ENCODE measurements at regions not wholly inside any gene's neighbourhood (a gene's known extent, or its start where the extent isn't known, plus 50 kb on each side); places are given as distances from the start of the nearest gene placed in this dataset.

- H3K27me3 ChIP-seq (ENCODE audit: control insufficient read depth, insufficient read depth, low read length): no peaks in the 10 kb centered on the region
- no peak overlapping the region for H3K4me3 ChIP-seq (ENCODE audit: insufficient read depth, low read depth, low read length)
- no peak for DNase-seq
- H3K36me3 ChIP-seq (replicated peaks; ENCODE audit: control insufficient read depth, insufficient read depth, low read length): no peaks in the 10 kb centered on the region
Observed at GRCh38 chr7:25615593-25615992, 387.3 kb upstream of the NPVF start.

DNA sequence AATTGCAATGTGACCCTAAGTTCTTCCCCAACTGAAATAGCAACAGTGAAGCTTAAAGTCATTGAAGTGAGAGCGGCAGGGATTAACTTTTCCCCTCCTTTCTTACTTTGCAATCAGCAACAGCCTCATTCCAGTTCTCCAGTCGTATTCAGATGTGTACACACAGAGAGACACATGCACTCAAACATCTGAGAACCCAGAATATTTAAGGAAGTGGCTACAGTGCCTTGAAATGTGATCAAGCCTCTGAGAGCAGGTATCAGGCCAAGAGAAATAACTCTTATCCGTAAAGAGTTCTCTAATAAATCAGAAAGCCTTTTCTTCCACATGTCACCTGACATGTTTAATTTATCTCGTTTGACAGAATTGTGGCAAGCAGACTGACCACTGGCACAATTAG lies 388.9 kb upstream of the NPVF start:
- Histone ChIP-seq H3K4me3 (ENCODE audit: insufficient read depth, low read depth, low read length) (no peak overlapping the region), H3K27me3 (ENCODE audit: control insufficient read depth, insufficient read depth, low read length) (no peaks in the 10 kb centered on the region), H3K36me3 (replicated peaks; ENCODE audit: control insufficient read depth, insufficient read depth, low read length) (no peaks in the 10 kb centered on the region)
- no peak for DNase-seq

DNA sequence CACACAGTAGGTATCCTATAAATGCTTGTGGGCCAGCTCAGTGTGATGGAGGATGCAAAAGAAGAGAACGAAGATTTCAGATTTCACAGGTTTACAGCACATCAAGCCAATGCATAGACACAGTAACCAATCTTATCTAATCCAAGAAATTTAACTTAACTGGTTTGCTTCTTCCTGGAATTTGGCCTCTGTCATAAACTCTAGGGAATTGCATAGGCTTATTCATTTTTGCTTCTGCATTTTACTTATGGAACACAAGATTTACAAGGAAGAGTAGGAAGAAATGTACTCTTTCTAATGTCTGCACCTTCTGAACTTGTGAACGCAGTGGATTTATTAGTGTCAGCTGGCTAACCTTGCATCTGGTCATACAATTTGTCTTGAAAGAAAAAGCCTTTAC lies 389.4 kb upstream of the NPVF start:
- DNase-seq: no peak
- Histone ChIP-seq H3K36me3 (replicated peaks; ENCODE audit: control insufficient read depth, insufficient read depth, low read length) (no peaks in the 10 kb centered on the region), H3K4me3 (ENCODE audit: insufficient read depth, low read depth, low read length) (no peak overlapping the region), H3K27me3 (ENCODE audit: control insufficient read depth, insufficient read depth, low read length) (no peaks in the 10 kb centered on the region)

DNA sequence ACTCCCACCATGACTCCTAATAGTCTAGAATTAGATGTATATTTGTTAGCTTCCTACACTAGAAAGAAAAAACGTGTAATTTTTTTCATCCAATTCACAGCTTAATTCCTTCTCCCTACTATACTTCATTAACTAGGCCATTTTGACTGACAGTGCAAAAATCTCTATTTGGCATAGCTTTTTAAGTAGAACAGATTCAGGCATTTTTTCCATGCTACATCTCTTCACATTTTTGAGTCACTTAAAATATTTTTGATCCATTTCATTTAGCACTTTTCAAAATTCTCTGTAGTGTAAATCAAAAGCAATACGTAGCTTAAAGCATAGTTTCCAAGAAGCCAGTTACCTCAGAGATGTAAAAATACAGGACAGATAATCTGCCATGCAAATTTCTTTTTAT lies 391.1 kb upstream of the NPVF start:
- Histone ChIP-seq H3K36me3 (replicated peaks; ENCODE audit: control insufficient read depth, insufficient read depth, low read length) (no peaks in the 10 kb centered on the region), H3K27me3 (ENCODE audit: control insufficient read depth, insufficient read depth, low read length) (no peaks in the 10 kb centered on the region), H3K4me3 (ENCODE audit: insufficient read depth, low read depth, low read length) (no peak overlapping the region)
- no peak for DNase-seq

GRCh38 chr7:25619963-25620799 lies 391.9 kb upstream of the NPVF start:
- H3K4me3 ChIP-seq (ENCODE audit: insufficient read depth, low read depth, low read length): no peak overlapping the region
- H3K27me3 ChIP-seq (ENCODE audit: control insufficient read depth, insufficient read depth, low read length): no peaks in the 10 kb centered on the region
- no peak for DNase-seq

GRCh38 chr7:25621993-25622392 lies 393.7 kb upstream of the NPVF start:
- Histone ChIP-seq H3K27me3 (ENCODE audit: control insufficient read depth, insufficient read depth, low read length) (no peaks in the 10 kb centered on the region), H3K36me3 (replicated peaks; ENCODE audit: control insufficient read depth, insufficient read depth, low read length) (no peaks in the 10 kb centered on the region), H3K4me3 (ENCODE audit: insufficient read depth, low read depth, low read length) (no peak overlapping the region)
- no peak for DNase-seq

More at GRCh38 chr7:25619963-25620799, 391.9 kb upstream of the NPVF start:
- H3K36me3 ChIP-seq (replicated peaks; ENCODE audit: control insufficient read depth, insufficient read depth, low read length): no peaks in the 10 kb centered on the region

DNA sequence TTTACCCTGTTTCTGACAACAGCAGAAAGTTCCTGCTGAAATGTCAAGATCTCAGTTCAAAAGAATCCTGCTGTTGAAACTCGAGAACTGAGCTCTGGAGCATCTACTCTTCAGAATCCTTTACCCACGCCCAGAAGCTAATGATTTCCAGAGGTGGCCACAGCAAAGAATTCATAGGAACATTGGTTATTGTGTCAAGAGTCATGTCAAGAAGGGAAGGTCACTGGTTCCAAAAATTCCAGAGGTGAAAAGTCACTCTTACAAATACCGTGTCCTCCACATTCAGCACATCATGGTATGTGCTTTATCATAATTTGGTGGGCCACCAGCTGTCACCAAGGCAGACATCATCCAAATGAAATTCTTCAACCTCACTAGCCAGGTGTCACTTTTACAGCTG lies 394.4 kb upstream of the NPVF start:
- no peak overlapping the region for H3K4me3 ChIP-seq (ENCODE audit: insufficient read depth, low read depth, low read length)
- no peaks in the 10 kb centered on the region for H3K36me3 ChIP-seq (replicated peaks; ENCODE audit: control insufficient read depth, insufficient read depth, low read length)
- no peaks in the 10 kb centered on the region for H3K27me3 ChIP-seq (ENCODE audit: control insufficient read depth, insufficient read depth, low read length)
- no peak for DNase-seq

DNA sequence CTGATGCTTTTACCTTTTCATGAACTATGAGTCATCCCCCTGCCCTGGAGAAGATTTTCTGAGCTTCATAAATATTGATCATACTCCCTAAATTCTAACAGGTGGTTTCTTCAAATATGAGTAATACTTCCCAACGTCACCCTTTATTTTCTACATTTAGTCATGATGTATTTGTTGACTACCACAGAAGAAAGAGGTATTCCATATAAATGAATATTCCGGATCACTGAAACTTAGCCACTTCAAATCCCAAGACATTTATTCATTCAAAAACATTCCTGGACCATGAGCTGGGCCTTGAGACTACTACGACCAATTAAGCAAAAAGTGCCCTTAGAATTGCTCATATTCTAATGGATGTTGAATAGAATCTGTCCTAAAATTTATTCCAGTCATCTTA lies 395.8 kb upstream of the NPVF start:
- no peaks in the 10 kb centered on the region for H3K36me3 ChIP-seq (replicated peaks; ENCODE audit: control insufficient read depth, insufficient read depth, low read length)
- no peaks in the 10 kb centered on the region for H3K27me3 ChIP-seq (ENCODE audit: control insufficient read depth, insufficient read depth, low read length)
- H3K4me3 ChIP-seq (ENCODE audit: insufficient read depth, low read depth, low read length): no peak overlapping the region
- DNase-seq: no peak

DNA sequence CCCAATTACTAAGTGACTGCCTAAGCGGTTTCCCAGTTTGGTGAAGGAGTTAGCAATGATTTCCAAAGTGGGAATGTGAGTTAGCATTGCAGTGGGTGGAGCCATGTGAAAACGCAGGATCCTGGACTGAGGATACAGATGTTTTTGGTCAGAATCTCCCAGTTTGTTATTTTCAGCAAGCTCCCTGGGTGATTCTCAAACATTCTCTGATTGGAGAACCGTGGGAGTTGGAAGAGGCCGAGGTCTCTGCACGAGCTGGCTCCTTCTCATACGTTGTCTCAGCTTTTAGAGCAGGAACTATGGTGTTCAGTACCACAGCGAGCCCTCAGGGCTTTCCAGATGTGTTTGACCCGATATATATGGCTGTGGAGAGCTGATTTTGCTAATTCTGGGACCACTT lies 396.5 kb upstream of the NPVF start:
- Histone ChIP-seq H3K4me3 (ENCODE audit: insufficient read depth, low read depth, low read length) (no peak overlapping the region), H3K36me3 (replicated peaks; ENCODE audit: control insufficient read depth, insufficient read depth, low read length) (no peaks in the 10 kb centered on the region), H3K27me3 (ENCODE audit: control insufficient read depth, insufficient read depth, low read length) (no peaks in the 10 kb centered on the region)
- no peak for DNase-seq

- no peaks in the 10 kb centered on the region for H3K27me3 ChIP-seq (ENCODE audit: control insufficient read depth, insufficient read depth, low read length)
- no peak overlapping the region for H3K4me3 ChIP-seq (ENCODE audit: insufficient read depth, low read depth, low read length)
- no peaks in the 10 kb centered on the region for H3K36me3 ChIP-seq (replicated peaks; ENCODE audit: control insufficient read depth, insufficient read depth, low read length)
- DNase-seq: no peak
Observed at GRCh38 chr7:25625306-25625992, 397.2 kb upstream of the NPVF start.

- DNase-seq: no peak
- no peak overlapping the region for H3K4me3 ChIP-seq (ENCODE audit: insufficient read depth, low read depth, low read length)
- H3K27me3 ChIP-seq (ENCODE audit: control insufficient read depth, insufficient read depth, low read length): no peaks in the 10 kb centered on the region
- H3K36me3 ChIP-seq (replicated peaks; ENCODE audit: control insufficient read depth, insufficient read depth, low read length): no peaks in the 10 kb centered on the region
Observed at GRCh38 chr7:25626451-25627131, 398.3 kb upstream of the NPVF start.

GRCh38 chr7:25628446-25628845 lies 400.2 kb upstream of the NPVF start:
- Histone ChIP-seq H3K27me3 (ENCODE audit: control insufficient read depth, insufficient read depth, low read length) (no peaks in the 10 kb centered on the region), H3K36me3 (replicated peaks; ENCODE audit: control insufficient read depth, insufficient read depth, low read length) (no peaks in the 10 kb centered on the region), H3K4me3 (ENCODE audit: insufficient read depth, low read depth, low read length) (no peak overlapping the region)
- DNase-seq: no peak

DNA sequence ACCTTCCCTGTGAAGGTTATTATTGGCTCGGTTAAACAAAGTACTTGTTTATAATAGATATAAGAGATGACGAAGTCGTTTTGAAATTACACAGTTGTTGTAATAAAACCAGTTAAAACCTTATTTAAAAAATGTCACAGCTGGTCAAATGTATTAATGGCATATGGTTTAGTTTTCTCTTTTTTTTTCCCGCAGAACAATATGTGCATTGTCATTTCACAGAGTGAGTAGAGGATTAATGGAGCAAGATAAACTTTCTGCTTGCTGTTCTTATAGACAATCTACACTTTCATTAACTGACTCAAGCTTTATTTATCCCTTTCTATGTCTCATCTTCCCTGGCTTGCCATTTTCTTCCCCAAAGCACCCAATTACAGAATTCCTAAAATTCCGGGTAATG lies 404.3 kb upstream of the NPVF start:
- no peak overlapping the region for H3K4me3 ChIP-seq (ENCODE audit: insufficient read depth, low read depth, low read length)
- no peaks in the 10 kb centered on the region for H3K27me3 ChIP-seq (ENCODE audit: control insufficient read depth, insufficient read depth, low read length)
- no peaks in the 10 kb centered on the region for H3K36me3 ChIP-seq (replicated peaks; ENCODE audit: control insufficient read depth, insufficient read depth, low read length)
- no peak for DNase-seq

DNA sequence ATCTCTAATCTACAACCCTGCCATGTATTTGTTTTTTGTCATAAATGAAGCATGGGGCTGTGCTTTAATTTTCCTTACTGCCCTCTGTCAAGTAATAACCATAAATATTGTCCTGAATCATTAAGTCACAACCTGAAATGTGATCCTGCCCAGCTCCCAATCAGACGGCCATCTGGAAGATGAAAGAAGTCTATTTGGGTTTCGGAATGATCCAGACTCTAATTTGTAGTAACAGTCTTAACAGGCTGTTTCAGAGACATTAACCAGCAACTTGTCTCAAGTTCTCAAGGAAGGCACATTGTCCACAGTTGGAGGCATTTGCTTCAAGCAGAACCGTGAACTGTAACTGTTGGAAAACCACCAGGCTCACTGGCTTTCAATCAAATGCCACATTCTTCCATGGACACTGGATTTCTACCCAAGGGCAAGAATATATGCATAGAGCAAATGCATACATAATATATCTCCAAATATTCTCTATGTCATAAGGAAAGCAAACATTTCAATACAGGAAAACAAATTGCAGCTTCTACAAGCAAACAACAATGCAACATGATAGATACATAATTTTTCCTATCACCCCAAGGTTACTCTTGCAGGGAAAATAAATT lies 405.2 kb upstream of the NPVF start:
- Histone ChIP-seq H3K27me3 (ENCODE audit: control insufficient read depth, insufficient read depth, low read length) (no peaks in the 10 kb centered on the region), H3K4me3 (ENCODE audit: insufficient read depth, low read depth, low read length) (no peak overlapping the region), H3K36me3 (replicated peaks; ENCODE audit: control insufficient read depth, insufficient read depth, low read length) (no peaks in the 10 kb centered on the region)
- no peak for DNase-seq

DNA sequence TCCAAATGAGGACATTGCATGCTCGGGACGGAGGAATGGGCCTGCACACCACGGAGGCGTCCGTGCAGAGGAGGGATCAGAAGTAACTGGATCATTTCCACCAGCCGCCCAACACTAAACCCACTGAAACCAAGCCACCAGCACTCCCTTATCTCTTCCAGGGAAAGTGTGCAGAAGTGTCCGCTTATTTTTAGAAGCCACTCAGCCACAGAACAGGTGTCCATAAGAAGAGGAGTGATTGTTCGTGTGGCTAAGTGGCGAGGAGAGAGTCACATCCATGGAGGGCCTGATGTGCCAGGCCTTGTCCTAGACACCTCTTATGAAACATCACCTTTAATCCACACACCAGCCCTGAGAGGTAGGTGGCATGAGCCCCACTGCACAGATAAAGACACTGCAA lies 407.9 kb upstream of the NPVF start:
- no peaks in the 10 kb centered on the region for H3K27me3 ChIP-seq (ENCODE audit: control insufficient read depth, insufficient read depth, low read length)
- H3K4me3 ChIP-seq (ENCODE audit: insufficient read depth, low read depth, low read length): no peak overlapping the region
- no peaks in the 10 kb centered on the region for H3K36me3 ChIP-seq (replicated peaks; ENCODE audit: control insufficient read depth, insufficient read depth, low read length)
- no peak for DNase-seq
